IPS-20b (cell line): ENCODE measurements at regions not wholly inside any gene's neighbourhood (a gene's known extent, or its start where the extent isn't known, plus 50 kb on each side); places are given as distances from the start of the nearest gene placed in this dataset.
"Not testable (repeated sequence)": the region's sequence is repeated elsewhere in the genome, so short reads cannot be mapped to it uniquely, and the experiment has no call there.

Experiments
- H3K27ac ChIP-seq: one replicate; pipeline ENCODE4 v1.5.1; 2013; ENCODE audit warnings: low read length
- H3K27me3 ChIP-seq: 2 replicates; pipeline ENCODE4 v1.6.1; 2013; ENCODE audit warnings: mild to moderate bottlenecking, low read length, inconsistent platforms; ENCODE audit not compliant: insufficient read depth
- H3K36me3 ChIP-seq: 2 replicates; pipeline ENCODE4 v1.6.1; 2013; ENCODE audit warnings: low read depth, mild to moderate bottlenecking, inconsistent platforms, low read length, moderate library complexity; ENCODE audit not compliant: insufficient read depth
- H3K4me1 ChIP-seq: 2 replicates; pipeline ENCODE4 v1.6.1; 2013; ENCODE audit warnings: mild to moderate bottlenecking, control low read depth, inconsistent platforms, low read length, moderate library complexity; ENCODE audit not compliant: insufficient read depth
- H3K4me3 ChIP-seq: 2 replicates; pipeline ENCODE4 v1.5.1; 2013; ENCODE audit warnings: mild to moderate bottlenecking, low read length, inconsistent platforms
- H3K9ac ChIP-seq: 2 replicates; pipeline ENCODE4 v1.6.1; 2013; ENCODE audit warnings: low read depth, mild to moderate bottlenecking, inconsistent platforms, low read length, moderate library complexity
- H3K9me3 ChIP-seq: 2 replicates; pipeline ENCODE4 v1.6.1; 2013; ENCODE audit warnings: mild to moderate bottlenecking, low read depth, low read length, inconsistent platforms; ENCODE audit not compliant: insufficient read depth

DNA sequence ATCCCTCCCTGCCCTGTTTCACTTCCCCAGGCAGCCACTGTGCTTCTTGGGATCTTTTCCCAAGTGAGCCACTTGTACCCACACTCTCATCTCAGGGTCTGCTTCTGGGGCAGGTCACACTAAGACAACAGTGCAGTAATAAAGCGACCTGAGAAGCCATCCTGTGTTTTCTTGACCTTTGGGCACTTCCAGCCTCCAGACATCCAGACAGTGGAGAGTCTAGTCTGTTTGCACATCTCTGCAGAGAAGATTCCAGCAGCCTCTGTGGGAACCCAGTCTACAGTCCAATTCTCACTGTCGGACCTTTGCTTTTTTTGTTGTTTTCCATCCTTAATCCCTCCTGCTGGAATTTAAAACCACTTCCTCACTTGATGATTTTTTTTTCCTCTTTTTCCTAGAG lies 50.3 kb upstream of the ATP6AP2 start:
- H3K9ac ChIP-seq, result no peak overlapping the region

DNA sequence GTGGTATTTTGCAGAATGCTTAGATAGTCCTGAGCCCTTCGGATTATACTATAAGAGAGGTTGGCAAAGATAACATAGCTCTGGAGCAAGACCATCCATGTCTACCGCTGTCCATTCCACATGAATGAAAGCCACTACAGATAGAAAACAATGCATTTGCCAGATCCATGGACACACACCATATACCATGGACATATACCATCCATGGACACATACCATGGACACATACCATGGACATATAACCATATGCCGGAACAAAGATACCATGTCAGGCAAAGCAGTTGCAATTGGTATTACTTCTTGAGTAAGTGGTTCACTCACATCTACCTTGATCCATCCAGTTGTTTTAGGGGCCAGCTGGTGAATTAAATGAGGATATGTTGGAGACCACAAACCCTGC lies 53.2 kb upstream of the ATP6AP2 start:
- Histone ChIP-seq H3K9ac (no peak overlapping the region), H3K4me3 (no peak overlapping the region), H3K4me1 (no peaks in the 10 kb centered on the region), H3K27me3 (no peaks in the 10 kb centered on the region), H3K36me3 (no peaks in the 10 kb centered on the region), H3K9me3 (no peaks in the 10 kb centered on the region), H3K27ac (no peak overlapping the region)

More for the DNA sequence above, 50.3 kb upstream of the ATP6AP2 start:
- H3K27ac ChIP-seq, result no peak overlapping the region
- H3K4me3 ChIP-seq, result no peak overlapping the region
- no peaks in the 10 kb centered on the region for H3K36me3 ChIP-seq
- H3K9me3 ChIP-seq, result no peaks in the 10 kb centered on the region
- no peaks in the 10 kb centered on the region for H3K27me3 ChIP-seq
- H3K4me1 ChIP-seq, result no peaks in the 10 kb centered on the region

DNA sequence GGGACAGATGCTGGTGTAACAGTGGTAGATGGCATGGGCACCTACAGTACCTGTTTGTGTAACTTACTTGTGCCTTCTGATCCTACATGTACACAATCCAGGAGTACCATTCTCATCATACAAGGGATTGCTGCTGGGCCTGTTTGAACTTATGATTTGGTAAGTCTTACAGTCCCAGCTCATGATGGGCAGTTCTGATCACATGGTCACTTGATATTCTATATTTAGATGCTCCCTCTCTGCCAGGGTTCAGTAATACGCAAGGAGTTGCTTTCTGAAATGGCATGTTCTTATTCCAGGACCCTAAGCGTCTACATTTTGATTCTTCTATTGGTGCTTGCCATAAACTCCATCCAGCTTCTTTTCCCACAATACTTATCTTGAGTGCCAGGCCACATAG lies 54.4 kb upstream of the ATP6AP2 start:
- no peaks in the 10 kb centered on the region for H3K36me3 ChIP-seq
- H3K9ac ChIP-seq, result no peak overlapping the region
- H3K4me1 ChIP-seq, result no peaks in the 10 kb centered on the region
- no peaks in the 10 kb centered on the region for H3K9me3 ChIP-seq
- no peaks in the 10 kb centered on the region for H3K27me3 ChIP-seq
- no peak overlapping the region for H3K27ac ChIP-seq
- H3K4me3 ChIP-seq, result no peak overlapping the region

DNA sequence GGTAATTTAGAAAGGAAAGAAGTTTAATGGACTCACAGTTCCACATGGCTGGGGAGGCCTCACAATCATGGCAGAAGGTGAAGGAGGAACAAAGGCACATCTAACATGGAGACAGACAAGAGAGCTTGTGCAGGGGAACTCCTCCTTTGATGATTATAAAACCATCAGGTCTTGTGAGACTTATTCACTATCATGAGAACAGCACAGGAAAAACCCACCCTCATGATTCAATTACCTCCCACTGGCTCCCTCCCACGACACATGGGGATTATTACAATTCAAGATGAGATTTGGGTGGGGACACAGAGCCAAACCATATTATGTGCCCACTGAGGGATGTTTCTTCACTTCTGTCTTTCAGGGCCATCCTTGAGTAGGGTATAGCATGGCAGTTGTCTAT lies 54.9 kb upstream of the ATP6AP2 start:
- H3K9ac ChIP-seq, H3K36me3 ChIP-seq, H3K4me1 ChIP-seq, H3K4me3 ChIP-seq, H3K27ac ChIP-seq, H3K9me3 ChIP-seq, H3K27me3 ChIP-seq: not testable (repeated sequence)

DNA sequence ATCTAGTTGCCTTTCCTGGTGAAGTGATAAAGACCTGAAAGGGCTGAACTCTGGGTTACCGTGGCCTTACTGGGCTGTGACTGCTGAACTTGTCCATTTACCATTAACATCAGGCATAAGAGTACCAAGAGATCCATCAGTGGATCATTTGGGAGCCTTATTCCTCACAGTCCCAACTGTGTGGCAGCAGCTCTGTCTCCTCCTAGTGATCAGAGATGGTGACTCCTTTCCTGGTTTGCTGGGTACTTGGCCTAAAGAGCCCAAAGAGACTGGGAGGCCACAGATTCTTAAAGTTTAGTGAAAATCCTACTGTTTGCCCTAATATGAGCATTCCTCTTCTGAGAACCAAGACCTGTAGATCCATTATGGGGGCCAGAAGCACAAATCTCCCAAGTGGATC lies 56.3 kb upstream of the ATP6AP2 start:
- Histone ChIP-seq H3K9me3 (no peaks in the 10 kb centered on the region), H3K4me3 (no peak overlapping the region), H3K36me3 (no peaks in the 10 kb centered on the region), H3K9ac (no peak overlapping the region), H3K27me3 (no peaks in the 10 kb centered on the region), H3K27ac (no peak overlapping the region), H3K4me1 (no peaks in the 10 kb centered on the region)

DNA sequence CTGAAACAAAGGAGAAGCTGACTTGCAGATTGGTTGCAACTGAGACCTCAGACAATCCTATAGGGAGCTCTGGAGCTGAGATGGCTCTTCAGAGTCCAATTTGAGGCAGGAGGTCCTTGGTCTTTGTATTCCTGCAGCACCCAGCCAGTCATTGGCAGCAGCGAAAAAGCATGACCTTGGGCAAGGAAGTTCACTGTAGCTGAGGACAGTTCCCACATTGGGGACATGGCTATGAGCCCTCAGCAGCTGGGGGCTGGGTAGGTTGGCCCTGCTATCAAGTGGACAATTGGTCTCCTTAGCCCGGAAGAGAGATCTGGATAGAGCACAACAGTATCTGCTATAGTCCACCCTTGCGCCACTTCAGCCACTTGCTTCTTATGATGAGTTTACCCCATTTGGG lies 56.9 kb upstream of the ATP6AP2 start:
- no peaks in the 10 kb centered on the region for H3K36me3 ChIP-seq
- no peaks in the 10 kb centered on the region for H3K27me3 ChIP-seq
- no peaks in the 10 kb centered on the region for H3K9me3 ChIP-seq
- H3K27ac ChIP-seq, result no peak overlapping the region
- H3K4me3 ChIP-seq, result no peak overlapping the region
- H3K9ac ChIP-seq, result no peak overlapping the region
- no peaks in the 10 kb centered on the region for H3K4me1 ChIP-seq

DNA sequence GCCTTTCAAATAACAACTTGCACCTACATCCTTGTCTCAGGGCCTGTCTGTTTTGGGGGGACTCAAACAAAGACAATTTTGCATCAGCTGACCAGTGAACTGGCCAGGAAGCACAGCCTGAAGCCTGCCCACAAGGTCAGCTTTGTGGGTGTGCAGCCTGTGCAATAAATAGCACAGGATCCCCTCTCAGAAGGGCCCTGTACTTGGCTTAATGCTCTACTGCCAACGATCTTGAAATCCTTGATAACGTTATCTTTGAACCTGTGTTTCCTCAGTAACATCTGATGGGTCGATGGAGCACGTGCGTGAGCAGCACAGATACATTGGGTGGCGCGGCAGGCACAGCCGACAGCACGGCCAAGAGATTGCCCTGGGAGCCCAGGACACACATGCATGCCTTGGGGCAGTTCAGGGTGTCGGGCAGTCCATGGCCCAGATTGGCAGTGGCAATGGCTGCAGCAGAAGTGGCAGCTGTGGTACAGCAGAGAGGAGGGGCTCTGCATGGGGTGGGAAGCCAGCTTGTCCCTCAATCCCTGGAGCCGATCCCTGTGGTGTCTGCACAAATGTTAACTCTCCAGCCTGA lies 58.8 kb upstream of the ATP6AP2 start:
- no peaks in the 10 kb centered on the region for H3K27me3 ChIP-seq
- H3K4me1 ChIP-seq, result no peaks in the 10 kb centered on the region
- no peaks in the 10 kb centered on the region for H3K9me3 ChIP-seq
- no peak overlapping the region for H3K9ac ChIP-seq
- no peaks in the 10 kb centered on the region for H3K36me3 ChIP-seq
- H3K27ac ChIP-seq, result no peak overlapping the region
- no peak overlapping the region for H3K4me3 ChIP-seq

DNA sequence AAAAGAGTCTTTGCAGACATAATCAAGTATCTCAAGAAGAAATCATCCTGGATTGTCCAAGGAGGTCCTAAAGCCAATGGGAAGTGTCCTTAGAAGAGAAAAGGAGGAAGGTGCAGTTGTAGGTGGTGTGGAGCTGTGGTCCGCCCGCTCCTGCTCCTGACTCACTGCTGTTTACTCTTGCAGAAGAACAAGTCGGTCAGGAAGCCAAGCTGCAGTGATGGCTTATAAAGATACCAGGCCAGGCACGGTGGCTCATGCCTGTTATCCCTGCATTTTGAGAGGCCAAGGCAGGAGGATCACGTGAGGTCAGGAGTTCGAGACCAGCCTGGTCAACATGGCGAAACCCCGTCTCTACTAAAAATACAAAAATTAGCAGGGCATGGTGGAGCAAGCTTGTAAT lies 66.4 kb upstream of the ATP6AP2 start:
- Histone ChIP-seq H3K9me3 (no peaks in the 10 kb centered on the region), H3K27ac (no peak overlapping the region)

DNA sequence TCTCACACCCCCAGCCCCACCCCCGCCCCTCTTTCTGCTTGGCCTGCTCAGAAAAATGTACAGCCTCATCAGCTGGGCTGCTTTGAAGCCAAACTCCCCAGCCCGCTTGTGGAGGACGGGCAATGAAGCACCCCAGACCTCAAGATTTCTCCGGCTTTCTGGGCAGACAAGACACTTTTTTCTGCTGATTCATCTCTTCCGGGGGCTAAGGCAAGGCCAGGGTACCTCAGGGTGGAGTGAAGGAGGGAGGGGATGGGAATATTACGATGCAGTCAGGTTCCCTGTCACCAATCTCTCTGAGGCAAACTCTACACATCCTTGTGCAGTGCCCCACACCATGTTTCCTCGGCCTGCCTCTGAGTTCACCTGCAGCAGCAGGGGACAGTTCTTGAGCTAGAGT lies 66.9 kb upstream of the ATP6AP2 start:
- H3K4me1 ChIP-seq, result no peaks in the 10 kb centered on the region
- H3K9ac ChIP-seq, result no peak overlapping the region
- H3K4me3 ChIP-seq, result no peak overlapping the region
- no peaks in the 10 kb centered on the region for H3K36me3 ChIP-seq
- H3K9me3 ChIP-seq, result no peaks in the 10 kb centered on the region
- no peaks in the 10 kb centered on the region for H3K27me3 ChIP-seq
- no peak overlapping the region for H3K27ac ChIP-seq

More for the DNA sequence above, 66.4 kb upstream of the ATP6AP2 start:
- no peaks in the 10 kb centered on the region for H3K4me1 ChIP-seq
- no peaks in the 10 kb centered on the region for H3K27me3 ChIP-seq
- no peaks in the 10 kb centered on the region for H3K36me3 ChIP-seq
- no peak overlapping the region for H3K9ac ChIP-seq
- no peak overlapping the region for H3K4me3 ChIP-seq

DNA sequence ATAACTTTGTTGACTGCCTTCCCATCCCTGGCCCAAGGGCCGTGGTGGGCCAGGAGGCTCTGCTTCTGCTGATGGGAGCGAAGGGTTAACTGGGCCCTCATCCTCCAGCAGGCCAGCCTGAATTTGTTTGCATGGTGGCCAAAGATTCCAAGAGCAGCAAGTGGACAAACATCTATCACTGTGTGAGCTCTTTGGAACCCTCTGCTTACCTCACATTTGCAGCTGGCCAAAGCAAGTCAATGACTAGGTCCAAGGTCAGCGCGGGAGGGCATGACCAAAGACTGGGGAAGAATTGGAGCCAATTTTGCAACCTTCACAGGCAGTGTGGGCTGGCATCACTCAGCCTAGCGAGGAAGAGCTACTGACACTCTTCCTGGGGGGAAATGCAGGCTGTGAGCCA lies 67.8 kb upstream of the ATP6AP2 start:
- Histone ChIP-seq H3K9me3 (no peaks in the 10 kb centered on the region), H3K27ac (no peak overlapping the region), H3K4me3 (no peak overlapping the region), H3K36me3 (no peaks in the 10 kb centered on the region), H3K27me3 (no peaks in the 10 kb centered on the region), H3K9ac (no peak overlapping the region), H3K4me1 (no peaks in the 10 kb centered on the region)

DNA sequence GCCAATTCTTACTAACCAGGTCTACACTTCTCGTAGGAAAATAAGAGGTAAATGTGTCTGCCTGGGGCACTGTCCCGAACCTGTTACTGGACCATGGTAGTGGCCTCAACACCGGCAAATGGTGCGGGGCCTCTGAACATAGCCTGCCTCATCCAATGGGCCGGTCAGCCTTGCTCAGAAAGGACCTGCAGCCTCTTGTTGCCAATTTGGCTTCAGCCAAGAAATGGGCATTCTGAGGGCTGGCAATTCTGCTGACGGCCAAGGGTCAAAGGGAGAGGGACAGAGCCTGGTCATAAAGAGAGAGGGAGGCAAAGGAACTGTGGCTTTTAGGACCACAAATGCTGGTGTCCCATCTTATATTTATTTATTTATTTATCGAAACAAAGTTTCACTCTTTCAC lies 69.5 kb upstream of the ATP6AP2 start:
- H3K9me3 ChIP-seq, result no peaks in the 10 kb centered on the region
- H3K27me3 ChIP-seq, result no peaks in the 10 kb centered on the region
- H3K9ac ChIP-seq, result no peak overlapping the region
- H3K36me3 ChIP-seq, result no peaks in the 10 kb centered on the region
- no peak overlapping the region for H3K4me3 ChIP-seq
- no peak overlapping the region for H3K27ac ChIP-seq
- no peaks in the 10 kb centered on the region; the same call in 1 of the 2 replicates for H3K4me1 ChIP-seq

DNA sequence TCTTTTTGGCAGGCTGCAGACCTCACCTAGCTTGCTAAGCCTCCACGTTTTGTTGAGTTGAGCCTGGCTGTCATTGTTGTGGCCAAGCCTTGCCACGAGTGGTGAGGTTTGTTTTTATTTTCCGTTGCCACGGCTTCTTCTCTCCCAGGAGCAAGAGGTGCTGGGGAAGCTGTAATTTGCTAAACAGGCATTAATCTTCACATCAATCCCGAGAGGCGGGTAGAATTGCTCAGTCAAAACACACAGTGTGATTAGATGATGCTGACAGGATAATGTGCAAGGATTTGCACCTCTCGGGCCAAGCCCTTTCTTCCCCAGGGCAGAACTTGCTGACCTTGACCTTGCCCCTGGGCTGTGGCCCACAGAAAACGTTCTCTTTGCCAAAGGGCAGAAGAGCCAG lies 72.2 kb upstream of the ATP6AP2 start:
- H3K9me3 ChIP-seq, result no peaks in the 10 kb centered on the region
- H3K36me3 ChIP-seq, result no peaks in the 10 kb centered on the region
- H3K9ac ChIP-seq, result no peak overlapping the region
- H3K4me3 ChIP-seq, result no peak overlapping the region
- H3K27ac ChIP-seq, result no peak overlapping the region
- H3K27me3 ChIP-seq, result no peaks in the 10 kb centered on the region
- peaks cover 8% of the 10 kb centered on the region for H3K4me1 ChIP-seq
